GM23248 (cell line): ENCODE measurements at regions not wholly inside any gene's neighbourhood (a gene's known extent, or its start where the extent isn't known, plus 50 kb on each side); places are given as distances from the start of the nearest gene placed in this dataset.

Experiments
- EZH2 ChIP-seq: fragments of 200-600 bp; sonication (generic); IDR thresholded peaks from 2 replicates; pipeline ENCODE4 v1.6.1; 2018; ENCODE audit warnings: antibody characterized with exemption, mild to moderate bottlenecking; ENCODE audit not compliant: insufficient read depth, poor library complexity, severe bottlenecking
- EZH2phosphoT487 ChIP-seq: fragments of 200-600 bp; sonication (generic); IDR thresholded peaks from 2 replicates; pipeline ENCODE4 v1.6.1; 2018; ENCODE audit warnings: antibody characterized with exemption, moderate library complexity, mild to moderate bottlenecking, low read depth; ENCODE audit not compliant: insufficient read depth

- TF ChIP-seq EZH2phosphoT487 = no peak
- TF ChIP-seq EZH2 = no peak
Observed at GRCh38 chr18:47436871-47437270, 185.4 kb upstream of the SKOR2 start.
